HG02884 (cell line): ENCODE measurements at regions not wholly inside any gene's neighbourhood (a gene's known extent, or its start where the extent isn't known, plus 50 kb on each side); places are given as distances from the start of the nearest gene placed in this dataset.

Experiments
- ATAC-seq: cut with Tn5 transposase; IDR thresholded peaks from one replicate; pipeline ENCODE4 v1.9.1; 2021; ENCODE audit warnings: mild to moderate bottlenecking, moderate library complexity; ENCODE audit not compliant: unreplicated experiment

DNA sequence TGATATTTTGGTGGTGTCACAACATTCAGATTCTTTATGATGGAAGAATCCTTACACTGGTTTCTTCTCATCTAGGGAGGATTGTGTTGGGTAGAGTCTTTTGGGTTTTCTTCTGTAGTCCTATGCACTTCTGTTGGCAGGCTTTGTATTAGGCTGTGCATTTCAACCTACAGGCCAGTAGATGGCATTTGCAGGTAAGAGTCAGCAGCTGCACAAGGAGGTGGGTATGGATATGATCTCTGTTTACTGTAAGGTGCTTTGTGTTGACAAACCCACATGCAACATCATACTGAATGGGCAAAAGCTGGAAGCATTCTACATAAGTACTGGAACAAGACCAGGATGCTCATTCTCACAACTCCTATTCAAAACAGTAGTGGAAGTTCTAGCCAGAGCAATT is 656.8 kb downstream of the METTL4 start:
- peak; percentile 70 for ATAC-seq

DNA sequence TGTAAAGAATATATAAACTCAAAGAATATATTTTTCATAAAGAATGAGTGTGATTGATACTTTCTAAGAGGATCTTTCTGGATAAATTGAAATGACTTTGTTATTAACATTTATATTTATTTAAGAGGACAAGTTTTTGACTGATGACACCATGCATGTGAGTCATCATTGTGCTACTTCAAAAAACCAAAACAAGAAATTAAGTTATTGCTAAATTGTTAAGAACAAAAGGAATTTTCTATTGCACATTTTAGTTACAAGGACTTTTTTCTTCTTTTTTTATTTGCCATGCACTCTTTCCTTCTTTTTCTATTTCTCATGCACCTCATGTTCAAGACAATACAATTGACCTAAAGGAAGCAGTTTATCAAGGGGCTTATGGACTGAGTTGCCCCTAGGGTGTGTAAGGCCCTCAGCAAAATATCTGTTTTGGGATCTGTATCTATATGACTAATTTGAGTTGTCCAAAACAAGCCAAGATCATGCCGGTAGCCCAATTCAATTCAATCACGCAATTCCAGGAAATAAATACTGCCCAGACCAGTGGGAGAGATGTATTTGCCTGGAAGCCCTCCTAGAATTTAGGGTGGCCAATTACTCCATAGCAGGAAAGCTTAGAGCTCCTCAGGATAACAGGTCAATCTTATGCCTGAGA is 654.3 kb downstream of the METTL4 start:
- no peak for ATAC-seq

DNA sequence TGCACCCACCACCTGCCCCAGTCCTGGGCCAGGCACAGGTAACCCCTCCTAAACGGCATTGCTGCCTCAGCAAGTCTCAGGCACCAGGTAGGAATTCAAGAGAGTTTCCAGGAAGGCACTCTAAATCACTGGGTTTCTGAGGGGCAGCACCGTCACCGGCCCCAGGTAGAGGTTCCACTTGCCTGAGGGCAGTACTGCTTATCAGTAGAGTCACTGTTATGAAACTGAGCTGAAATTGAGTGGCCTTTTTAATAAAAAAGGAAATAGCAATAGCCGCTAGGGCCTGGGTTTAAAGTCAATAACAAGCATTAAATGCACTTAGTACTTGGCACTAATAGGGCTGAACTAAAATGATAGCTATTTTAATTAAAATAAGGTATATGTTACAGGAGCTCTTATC is 653.7 kb downstream of the METTL4 start:
- no peak for ATAC-seq

DNA sequence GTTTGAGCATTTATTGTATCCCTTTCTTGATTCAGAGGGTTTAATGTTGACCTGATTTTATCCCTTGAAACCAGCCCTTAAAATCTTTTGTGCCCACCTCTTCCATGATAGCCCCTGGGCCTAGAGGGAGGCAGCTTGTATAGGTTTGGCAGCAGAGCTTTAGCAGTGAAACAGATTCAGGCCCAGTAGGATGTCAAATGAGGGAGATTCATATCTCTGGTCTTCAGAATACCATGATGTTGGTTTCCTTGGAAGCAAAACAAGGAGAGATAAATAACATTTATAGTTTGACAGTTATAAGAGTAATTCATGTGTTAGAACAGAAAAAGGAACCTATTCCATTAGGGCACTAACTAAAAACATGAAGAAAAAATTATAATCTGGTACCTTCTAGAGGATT is 649.2 kb downstream of the METTL4 start:
- no peak for ATAC-seq

DNA sequence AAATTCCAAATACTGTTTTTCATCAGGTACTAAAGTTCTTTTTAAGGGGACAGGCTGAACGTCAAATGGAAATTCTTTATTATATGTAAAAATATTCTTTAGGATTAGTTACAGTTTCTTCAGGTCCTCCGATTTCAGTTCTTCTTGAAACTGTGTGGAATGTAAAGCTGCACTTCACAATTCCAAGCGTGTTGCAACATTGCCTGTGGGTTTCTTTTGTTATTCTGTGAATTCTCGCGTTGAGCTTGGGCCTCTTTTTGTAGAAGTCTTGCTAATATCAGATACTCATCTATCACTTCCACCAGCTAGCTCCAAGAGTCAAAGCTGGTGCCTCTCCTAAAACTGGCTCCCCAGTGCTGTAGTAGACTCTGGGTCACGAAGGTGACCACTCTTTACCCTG is 642.6 kb downstream of the METTL4 start:
- no peak for ATAC-seq

DNA sequence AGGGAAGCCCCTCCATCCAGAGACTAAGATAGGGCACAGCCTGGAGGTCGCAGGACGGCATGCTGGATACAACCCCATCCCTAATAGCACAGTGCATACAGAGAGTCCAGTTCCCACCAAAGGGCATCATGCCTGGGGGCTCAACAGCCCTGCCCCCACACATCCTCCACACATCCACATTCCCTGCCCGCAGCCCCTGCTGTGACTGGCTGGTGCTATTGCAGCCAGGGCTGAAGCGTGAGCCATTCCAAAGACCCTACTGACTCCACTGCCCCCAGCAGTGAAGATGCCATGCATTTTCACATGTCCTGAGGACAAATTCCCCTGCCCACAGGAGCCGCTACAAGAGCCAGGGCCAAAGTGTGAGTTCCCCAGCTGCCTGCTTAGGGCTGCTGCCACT is 641.6 kb downstream of the METTL4 start:
- ATAC-seq, result no peak

DNA sequence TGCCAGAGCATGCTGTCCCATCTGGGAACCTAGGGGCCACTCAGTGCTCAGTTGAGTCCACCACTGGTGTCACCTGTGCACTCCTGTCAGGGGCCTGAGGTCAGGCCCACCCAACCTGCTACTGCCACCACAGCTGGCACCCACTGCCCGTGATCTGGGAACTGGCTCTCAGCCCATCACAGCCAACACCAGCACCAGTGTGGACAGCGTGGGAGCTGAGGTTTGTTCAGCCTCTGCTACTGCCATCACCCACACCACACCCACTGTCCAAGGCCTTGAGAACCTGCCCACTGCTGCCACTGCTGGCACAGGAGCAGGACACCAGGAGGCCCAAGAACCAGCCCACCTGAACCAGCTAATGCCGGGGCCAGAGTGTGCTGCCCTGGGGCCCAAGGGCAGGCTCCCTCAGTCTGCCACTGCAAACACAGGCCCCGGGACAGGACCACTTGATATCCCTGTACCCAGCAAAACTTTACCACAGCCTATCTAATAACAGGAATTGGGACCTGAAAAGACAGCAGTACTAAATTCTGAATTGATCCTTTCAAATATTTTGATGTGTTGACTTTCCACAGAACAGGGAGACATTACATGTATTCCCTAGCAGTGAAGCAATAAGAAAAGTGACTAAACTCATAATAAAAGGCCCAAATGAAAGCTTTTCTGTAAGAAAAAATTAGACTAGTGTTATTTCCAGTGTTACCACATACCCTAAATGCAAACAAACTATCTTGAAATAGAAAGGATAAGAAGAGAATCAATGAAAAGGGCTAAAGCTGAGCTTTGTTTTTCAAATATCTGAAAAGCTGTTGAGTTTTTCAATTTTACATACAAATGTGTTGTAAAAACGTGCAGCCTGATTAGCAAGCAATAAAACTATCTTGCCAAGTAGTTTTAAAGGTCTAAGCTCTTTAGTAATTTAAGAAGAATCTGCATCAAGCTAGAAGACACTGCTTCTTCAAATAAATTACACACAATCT is 640.7 kb downstream of the METTL4 start:
- ATAC-seq, result no peak

DNA sequence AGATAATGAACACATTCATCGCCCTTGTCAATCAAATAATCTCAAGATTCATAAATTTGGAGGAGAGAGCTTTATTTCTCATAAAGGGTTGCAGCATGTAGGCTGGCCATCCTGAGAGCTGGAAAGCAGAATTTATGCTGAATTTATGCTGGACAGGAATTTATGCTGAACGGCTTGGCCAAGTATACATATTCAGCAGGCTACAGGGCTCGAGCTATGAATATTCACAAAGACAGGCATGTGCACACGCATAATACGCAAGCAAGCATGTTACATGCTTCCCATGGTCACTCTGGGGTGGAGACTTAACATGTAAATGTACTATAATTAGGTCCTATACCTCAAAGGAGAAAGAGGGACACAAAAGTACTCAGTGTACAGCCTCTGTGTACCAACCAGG is 618.8 kb downstream of the METTL4 start:
- ATAC-seq, result no peak

DNA sequence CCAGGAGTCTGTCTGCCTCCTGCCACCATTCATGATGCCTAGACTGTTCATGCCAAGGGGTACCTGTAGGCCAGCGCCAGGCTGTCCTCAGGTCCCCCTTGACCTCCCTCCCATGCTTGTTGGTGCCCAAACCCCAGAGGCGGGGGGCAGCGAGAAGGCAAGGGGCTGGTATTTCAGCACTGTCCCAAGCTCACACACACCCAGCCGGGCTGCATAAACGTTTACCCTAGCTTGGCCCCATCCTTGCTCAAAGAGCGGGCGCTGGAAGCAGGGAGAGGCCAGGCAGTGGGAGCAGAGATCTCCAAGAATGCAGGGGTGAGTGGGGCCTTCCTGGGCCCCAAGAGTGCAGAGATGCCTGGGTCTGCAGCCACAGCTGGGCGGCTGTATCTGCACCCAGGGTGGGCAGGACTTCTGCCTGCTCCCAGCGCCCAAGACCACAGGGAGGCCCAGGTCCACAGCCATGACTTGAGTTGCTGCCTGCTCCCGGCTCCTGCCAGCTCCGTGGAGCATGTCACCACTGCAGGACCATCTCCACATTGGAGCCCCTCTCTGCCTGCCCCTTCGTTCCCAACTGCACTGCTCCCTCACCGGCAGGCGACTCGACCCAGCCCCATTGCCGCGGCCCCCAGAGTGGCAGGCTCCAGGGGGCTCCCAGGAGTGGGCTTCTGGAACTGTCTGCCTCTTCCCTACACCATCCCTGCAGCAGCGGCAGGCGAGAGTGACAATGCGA is 616.6 kb downstream of the METTL4 start:
- no peak for ATAC-seq

DNA sequence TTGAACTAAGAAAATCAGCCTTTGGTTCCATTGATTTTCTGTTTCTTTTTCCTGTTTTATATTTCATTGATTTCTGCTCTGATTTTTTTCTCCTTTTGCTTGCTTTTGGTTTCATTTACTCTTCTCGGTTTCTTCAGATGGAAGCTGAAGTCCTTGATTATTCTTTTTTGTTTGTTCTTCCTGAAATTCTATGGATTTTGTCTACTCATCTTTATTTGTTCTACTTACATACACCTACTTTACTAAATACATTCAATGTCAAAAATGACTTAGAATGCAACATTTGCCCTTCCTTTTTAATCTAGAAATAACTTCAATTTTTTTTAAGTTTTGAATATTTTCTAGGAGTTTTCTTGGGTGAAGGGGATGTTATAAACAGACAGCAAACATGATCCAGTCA is 612.5 kb downstream of the METTL4 start:
- no peak for ATAC-seq

DNA sequence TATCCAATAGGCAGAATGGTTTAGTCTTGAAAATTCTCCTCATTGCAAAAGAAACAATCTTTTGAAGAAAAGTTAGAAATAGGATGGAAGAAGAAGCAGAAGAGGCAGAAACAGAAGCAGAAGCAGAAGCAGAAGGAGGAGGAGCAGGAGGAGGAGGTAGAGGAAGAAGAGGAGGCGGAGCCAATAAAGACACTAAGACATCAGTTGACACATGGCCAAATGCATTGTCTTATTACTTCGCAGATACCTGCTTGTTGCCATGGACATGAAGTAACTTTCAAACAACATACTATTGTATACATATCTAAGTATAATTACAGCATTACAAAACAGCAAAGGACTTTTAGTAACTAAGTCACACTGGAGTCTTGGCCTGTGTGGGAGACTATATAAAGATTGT is 606.3 kb downstream of the METTL4 start:
- no peak for ATAC-seq

DNA sequence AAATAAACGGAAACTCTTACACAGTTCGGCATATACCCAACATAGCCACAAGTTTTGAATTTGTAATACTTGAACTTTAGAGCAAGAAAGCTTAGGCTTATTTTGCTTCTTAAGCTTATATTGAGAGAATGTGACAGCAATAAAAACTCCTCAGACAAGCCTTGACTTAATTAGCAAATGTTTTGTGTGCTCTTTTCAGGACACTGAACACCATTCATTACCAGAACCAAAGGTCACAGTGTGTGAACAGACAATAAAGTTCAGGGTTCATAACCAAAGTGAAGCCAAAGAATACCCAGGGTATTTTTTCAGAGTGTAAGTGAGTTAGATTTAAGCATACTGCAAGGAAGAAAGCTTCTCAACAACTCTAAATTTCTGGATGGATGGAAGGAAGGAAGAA is 605.8 kb downstream of the METTL4 start:
- ATAC-seq, result no peak

DNA sequence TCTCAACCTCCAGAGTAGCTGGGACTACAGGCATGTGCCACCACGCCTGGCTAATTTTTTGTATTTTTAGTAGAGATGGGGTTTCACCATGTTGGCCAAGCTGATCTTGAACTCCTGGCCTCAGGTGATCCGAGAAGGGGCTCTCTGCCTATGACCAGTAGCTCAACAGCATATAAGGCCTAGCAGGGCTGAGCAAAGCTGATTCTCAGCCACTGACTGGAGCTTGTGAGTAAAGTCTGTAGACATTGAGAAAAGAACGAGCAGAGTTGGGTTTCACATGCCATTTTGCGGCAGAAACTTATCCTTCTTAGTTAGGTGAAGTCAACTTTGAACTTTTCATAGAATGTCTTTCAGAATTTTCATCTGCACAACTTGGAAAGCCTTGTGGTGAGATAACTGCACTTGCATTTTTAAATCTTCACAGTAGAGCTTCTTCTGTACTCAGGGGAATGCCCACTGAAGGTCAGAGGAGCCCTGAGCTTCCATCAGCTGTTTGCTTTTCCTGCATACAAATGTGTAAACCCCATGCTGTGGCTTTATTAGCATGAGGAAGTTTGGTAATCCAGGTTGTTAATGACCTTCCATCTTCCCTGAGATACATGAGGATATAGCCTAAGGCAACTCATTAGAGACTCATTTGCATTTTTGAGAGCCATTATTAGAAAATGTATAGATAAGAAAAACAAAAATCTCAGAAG is 602.4 kb downstream of the METTL4 start:
- no peak for ATAC-seq

DNA sequence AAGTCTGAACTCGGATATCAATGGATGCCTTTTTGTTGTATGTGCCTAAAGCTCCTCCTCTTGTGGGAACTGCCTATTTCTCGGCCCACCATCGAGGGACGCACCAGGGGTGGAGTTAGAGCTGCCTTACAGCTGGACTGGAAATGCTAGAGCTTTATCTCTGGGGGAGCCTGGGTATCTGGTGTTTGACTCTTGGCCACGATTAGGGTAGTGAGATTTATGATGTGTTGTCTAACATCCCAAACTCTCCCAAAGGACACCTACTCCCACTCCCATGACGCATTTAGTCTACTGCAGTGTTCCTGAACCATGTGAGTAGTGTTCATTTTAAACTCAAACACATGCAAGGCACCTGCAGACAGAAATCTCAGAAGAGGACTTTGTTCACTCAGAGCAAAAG is 594.8 kb downstream of the METTL4 start:
- no peak for ATAC-seq

DNA sequence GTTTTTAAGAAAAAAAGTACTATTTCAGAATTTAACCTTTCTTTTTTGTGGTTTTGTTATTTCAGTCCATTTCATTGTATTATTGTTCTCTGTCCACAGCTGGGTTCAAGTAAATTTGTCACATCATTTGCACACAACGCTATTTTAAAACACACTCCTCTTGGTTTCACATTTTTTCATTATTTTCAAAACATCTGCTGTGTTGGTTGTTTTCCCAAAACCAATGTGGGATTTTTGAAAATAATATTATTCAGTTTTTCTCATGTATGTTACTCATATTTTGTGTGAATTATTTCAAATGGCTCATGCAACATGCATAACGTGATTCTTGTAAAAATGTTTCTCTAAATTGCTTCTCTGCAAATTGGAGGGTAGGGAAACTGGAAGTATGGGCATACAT is 589.2 kb downstream of the METTL4 start:
- ATAC-seq, result no peak

DNA sequence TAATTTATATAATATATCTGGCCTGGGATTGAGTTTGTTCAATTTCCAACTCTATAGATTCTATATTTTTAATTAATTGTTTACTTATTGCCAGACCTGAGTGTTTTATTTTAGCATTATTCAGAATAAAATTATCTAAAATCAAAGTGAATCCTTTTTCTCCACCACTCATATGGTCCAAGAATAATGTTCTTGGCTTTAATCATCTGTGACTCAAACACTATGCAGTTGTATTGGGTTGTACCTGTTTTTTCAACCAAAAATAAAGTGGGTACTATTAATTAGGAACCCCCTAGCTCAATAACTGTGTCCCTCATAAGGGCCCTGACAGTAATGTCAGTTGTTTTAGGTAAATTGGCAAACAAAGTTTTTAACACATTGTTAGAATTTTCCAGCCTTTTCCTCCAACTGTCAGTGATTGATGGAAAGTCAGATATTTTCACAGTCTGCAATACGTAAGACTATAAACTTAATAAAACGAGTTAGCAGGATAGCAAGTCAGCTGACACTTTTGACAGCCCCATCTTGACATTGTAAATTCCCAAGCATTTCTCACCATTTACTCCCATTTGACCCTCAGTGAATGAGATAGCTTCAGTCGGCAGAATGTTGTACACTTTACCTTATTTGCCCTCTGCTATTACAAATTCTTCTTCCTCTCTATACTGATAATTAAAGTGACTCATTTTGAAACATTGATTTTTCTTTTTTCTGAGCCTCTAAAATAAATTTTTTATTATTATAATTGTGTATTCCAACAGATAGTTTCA is 587.4 kb downstream of the METTL4 start:
- ATAC-seq, result no peak

DNA sequence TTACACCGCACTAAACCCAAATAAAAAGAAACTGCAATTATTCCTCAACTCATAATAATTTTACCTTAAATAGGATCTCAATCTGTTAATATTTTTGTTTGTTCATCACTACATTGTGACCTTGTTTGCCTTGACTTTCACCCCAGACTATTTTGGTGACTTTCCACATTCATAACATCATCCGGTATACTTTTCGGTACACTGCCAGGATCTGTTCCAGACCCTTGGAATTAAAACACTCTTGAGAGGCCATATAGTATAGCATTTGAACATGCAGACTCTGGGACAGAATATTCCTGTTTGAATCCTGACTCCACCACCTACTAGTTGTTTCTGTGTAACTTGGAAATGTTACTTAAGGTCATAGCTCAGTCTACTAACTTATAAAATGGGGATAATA is 577.4 kb downstream of the METTL4 start:
- ATAC-seq, result no peak

DNA sequence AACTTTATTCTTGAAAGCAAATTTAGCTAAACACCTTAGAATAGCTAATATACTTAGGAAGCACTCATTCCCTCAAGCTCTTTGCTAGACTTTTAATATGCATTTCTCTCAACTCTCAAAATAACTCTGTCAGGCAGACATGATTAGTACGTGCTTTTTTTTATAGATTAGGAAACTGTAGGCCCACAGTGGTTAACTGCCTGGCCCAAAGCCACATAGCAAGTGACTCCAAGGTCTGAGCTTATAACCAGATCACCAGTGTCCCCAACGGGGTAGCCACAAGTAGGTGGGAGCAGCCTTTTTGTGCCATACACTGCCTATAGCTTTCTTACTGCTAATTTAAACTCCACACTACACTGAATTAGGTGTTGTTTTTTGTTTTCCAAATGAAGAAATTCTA is 576.8 kb downstream of the METTL4 start:
- ATAC-seq, result no peak

DNA sequence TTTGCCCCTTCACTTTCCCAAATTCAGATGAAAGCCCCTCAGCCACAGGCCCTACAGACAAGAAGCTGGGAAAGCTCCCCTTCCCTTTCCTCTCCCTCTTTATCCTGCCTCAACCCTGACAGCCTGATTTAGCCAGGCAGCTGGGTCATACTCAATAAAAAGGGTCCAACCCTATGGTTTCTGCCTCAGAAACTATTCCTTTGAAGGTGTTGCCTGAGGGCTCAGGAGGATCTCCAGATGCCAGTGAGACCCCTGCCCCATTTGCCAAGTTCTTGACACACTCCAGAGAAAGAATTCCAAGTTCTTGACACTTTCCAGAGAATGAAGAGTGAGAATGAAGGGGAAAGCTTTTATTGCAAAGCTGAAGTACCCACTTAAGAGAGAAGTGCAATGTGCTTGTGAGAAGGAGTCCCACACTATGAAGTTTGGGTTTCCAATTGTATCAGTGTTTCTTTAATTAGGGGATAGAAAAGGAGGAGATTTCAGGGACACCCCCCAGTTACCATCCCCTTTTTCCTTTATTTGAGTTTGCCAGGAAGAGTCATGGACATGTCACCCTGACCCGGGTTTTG is 576.2 kb downstream of the METTL4 start:
- ATAC-seq, result no peak

DNA sequence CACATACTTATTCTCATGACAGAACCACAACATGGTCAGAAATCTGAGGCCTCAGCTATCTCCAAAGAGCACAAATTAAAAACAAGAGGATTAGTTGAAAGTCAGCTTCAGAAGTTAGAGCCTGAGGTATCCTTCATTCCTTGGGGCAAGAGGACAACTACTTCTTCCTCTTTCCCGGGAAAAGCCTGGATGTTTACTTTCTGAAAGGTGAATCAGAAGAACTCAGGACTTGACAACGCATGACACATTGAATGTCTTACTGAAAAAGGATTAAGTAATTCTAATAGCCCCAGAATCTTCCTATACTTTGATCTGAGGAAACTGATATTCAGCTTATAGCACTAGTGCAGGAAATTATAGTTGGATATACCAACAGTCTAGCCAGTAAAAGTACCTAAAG is 573.2 kb downstream of the METTL4 start:
- no peak for ATAC-seq
